GM12864 (cell line): ENCODE measurements at regions not wholly inside any gene's neighbourhood (a gene's known extent, or its start where the extent isn't known, plus 50 kb on each side); places are given as distances from the start of the nearest gene placed in this dataset.
"Not testable (repeated sequence)": the region's sequence is repeated elsewhere in the genome, so short reads cannot be mapped to it uniquely, and the experiment has no call there.

Experiments
- DNase-seq: peaks from one replicate; pipeline ENCODE4 v3.0.0-alpha.2; 2011; ENCODE audit warnings: low read depth
- H3K4me3 ChIP-seq: 2 replicates; pipeline ENCODE4 v1.5.1; 2011; ENCODE audit warnings: mild to moderate bottlenecking, low read depth, low read length, control low read depth
- CTCF ChIP-seq: IDR thresholded peaks from 2 replicates; pipeline ENCODE4 v1.5.1; 2011; ENCODE audit warnings: low read depth, mild to moderate bottlenecking, moderate library complexity, low read length, control low read depth, inconsistent platforms; ENCODE audit errors: missing control alignments

GRCh38 chr14:43522901-43523300 is 984.2 kb downstream of the FSCB start:
- no peak for DNase-seq
- no peak for TF ChIP-seq CTCF
- no peak overlapping the region for H3K4me3 ChIP-seq

- no peak for TF ChIP-seq CTCF
- H3K4me3 ChIP-seq: no peak overlapping the region
- no peak for DNase-seq
Observed at GRCh38 chr14:43522191-43522590, 984.9 kb downstream of the FSCB start.

GRCh38 chr14:43503508-43503907 is 1003.6 kb downstream of the FSCB start:
- DNase-seq: no peak
- H3K4me3 ChIP-seq: no peak overlapping the region
- TF ChIP-seq CTCF: no peak

- DNase-seq, H3K4me3 ChIP-seq: not testable (repeated sequence)
Observed at GRCh38 chr14:43492359-43492758, 1014.7 kb downstream of the FSCB start.

GRCh38 chr14:43483415-43483814 is 1023.7 kb downstream of the FSCB start:
- no peak for DNase-seq
- H3K4me3 ChIP-seq: no peak overlapping the region
- TF ChIP-seq CTCF: no peak

- H3K4me3 ChIP-seq: no peak overlapping the region
- no peak for TF ChIP-seq CTCF
- DNase-seq: no peak
Observed at GRCh38 chr14:43481864-43482263, 1025.2 kb downstream of the FSCB start.

GRCh38 chr14:43480976-43481375 is 1026.1 kb downstream of the FSCB start:
- TF ChIP-seq CTCF: no peak
- no peak overlapping the region for H3K4me3 ChIP-seq
- no peak for DNase-seq
